Fibroblast of lung (primary cell): ENCODE measurements at regions not wholly inside any gene's neighbourhood (a gene's known extent, or its start where the extent isn't known, plus 50 kb on each side); places are given as distances from the start of the nearest gene placed in this dataset.

Experiments
- DNase-seq, 2 donors: peaks; one replicate each; pipeline versions ENCODE4 v3.0.0 to v3.0.0-alpha.2; 2010; ENCODE audit warnings: low read depth in 2 of 2
- H2AFZ ChIP-seq: 2 replicates; pipeline ENCODE4 v1.5.1; 2012; ENCODE audit warnings: low read length, control low read depth, inconsistent platforms
- H3K27ac ChIP-seq: 2 replicates; pipeline ENCODE4 v1.5.1; 2011; ENCODE audit warnings: low read length, control low read depth; ENCODE audit not compliant: insufficient read depth
- H3K27me3 ChIP-seq: 2 replicates; pipeline ENCODE4 v1.5.1; 2011; ENCODE audit warnings: mild to moderate bottlenecking, low read length; ENCODE audit not compliant: control insufficient read depth, insufficient read depth
- H3K36me3 ChIP-seq: 2 replicates; pipeline ENCODE4 v1.5.1; 2011; ENCODE audit warnings: low read length; ENCODE audit not compliant: control insufficient read depth, insufficient read depth
- H3K4me1 ChIP-seq: 2 replicates; pipeline ENCODE4 v1.5.1; 2011; ENCODE audit warnings: low read length; ENCODE audit not compliant: control insufficient read depth, insufficient read depth; ENCODE audit errors: extremely low read depth
- H3K4me2 ChIP-seq: 2 replicates; pipeline ENCODE4 v1.5.1; 2011; ENCODE audit warnings: low read length, control low read depth; ENCODE audit not compliant: insufficient read depth; ENCODE audit errors: extremely low read depth
- H3K4me3 ChIP-seq, 4 experiments: fragments of 200-600 bp in 1 of 4; sonication (generic) in 1 of 4; replicated peaks in 1 of 4; 2 replicates each; pipeline ENCODE4 v1.5.1; 2011 to 2016; ENCODE audit warnings: low read length in 4 of 4, low read depth in 3 of 4, mild to moderate bottlenecking in 3 of 4, control low read depth in 2 of 4, inconsistent platforms in 1 of 4, mixed read lengths in 1 of 4; ENCODE audit not compliant: insufficient read depth in 1 of 4; ENCODE audit errors: control extremely low read depth in 1 of 4
- H3K79me2 ChIP-seq: 2 replicates; pipeline ENCODE4 v1.5.1; 2012; ENCODE audit warnings: mild to moderate bottlenecking, low read length, inconsistent platforms; ENCODE audit not compliant: control insufficient read depth, insufficient read depth
- H3K9ac ChIP-seq: 2 replicates; pipeline ENCODE4 v1.5.1; 2011; ENCODE audit warnings: mild to moderate bottlenecking, low read length, control low read depth; ENCODE audit not compliant: insufficient read depth
- H3K9me3 ChIP-seq: 2 replicates; pipeline ENCODE4 v1.5.1; 2012; ENCODE audit warnings: low read depth, low read length; ENCODE audit not compliant: control insufficient read depth, insufficient read depth
- H4K20me1 ChIP-seq: 2 replicates; pipeline ENCODE4 v1.5.1; 2011; ENCODE audit warnings: low read length; ENCODE audit not compliant: control insufficient read depth, insufficient read depth; ENCODE audit errors: extremely low read depth
- CTCF ChIP-seq, 2 donors: IDR thresholded peaks in 1 of 2; conservative IDR thresholded peaks in 1 of 2; 1 replicate in 1 of 2; 2 replicates in 1 of 2; pipeline ENCODE4 v1.5.1; 2011 to 2012; ENCODE audit warnings: low read length in 2 of 2, control low read depth in 1 of 2, inconsistent platforms in 1 of 2, low read depth in 1 of 2, mild to moderate bottlenecking in 1 of 2
- EZH2 ChIP-seq: IDR thresholded peaks from 2 replicates; pipeline ENCODE4 v1.5.1; 2012; ENCODE audit warnings: low read length, control low read depth, mild to moderate bottlenecking; ENCODE audit errors: missing control alignments

- H2AFZ ChIP-seq = no peak overlapping the region
- H3K79me2 ChIP-seq = no peaks in the 10 kb centered on the region
- H3K4me2 ChIP-seq = no peak overlapping the region
- no peak overlapping the region for H3K4me3 ChIP-seq
- no peaks in the 10 kb centered on the region for H4K20me1 ChIP-seq
- H3K9me3 ChIP-seq = no peaks in the 10 kb centered on the region
- H3K27me3 ChIP-seq = peaks cover 1% of the 10 kb centered on the region
- H3K4me1 ChIP-seq = peaks cover 5% of the 10 kb centered on the region
- H3K36me3 ChIP-seq = no peaks in the 10 kb centered on the region
- no peak overlapping the region for H3K27ac ChIP-seq
- H3K9ac ChIP-seq = no peak overlapping the region
- TF ChIP-seq CTCF (conservative IDR thresholded peaks at IDR 0.05 in 1 of 2, IDR thresholded peaks at IDR 0.05 in 1 of 2; ENCODE audit: low read depth in 1 of 2, low read length in 2 of 2) (no peak), EZH2 (no peak)
- DNase-seq = no peak
Observed at GRCh38 chr3:72120039-72120438, 335.1 kb upstream of the PROK2 start.

GRCh38 chr3:72118628-72119027, 333.7 kb upstream of the PROK2 start:
- no peak overlapping the region for H3K4me2 ChIP-seq
- no peak for DNase-seq
- no peak overlapping the region for H3K27ac ChIP-seq
- peaks cover 6% of the 10 kb centered on the region for H3K27me3 ChIP-seq
- H3K4me1 ChIP-seq = no peaks in the 10 kb centered on the region
- H3K9me3 ChIP-seq = no peaks in the 10 kb centered on the region
- no peak overlapping the region for H2AFZ ChIP-seq
- no peak overlapping the region for H3K4me3 ChIP-seq
- no peaks in the 10 kb centered on the region for H3K36me3 ChIP-seq
- H4K20me1 ChIP-seq = no peaks in the 10 kb centered on the region
- H3K9ac ChIP-seq = no peak overlapping the region
- no peaks in the 10 kb centered on the region for H3K79me2 ChIP-seq
- no peak for TF ChIP-seq CTCF (conservative IDR thresholded peaks at IDR 0.05 in 1 of 2, IDR thresholded peaks at IDR 0.05 in 1 of 2; ENCODE audit: low read depth in 1 of 2, low read length in 2 of 2)
- TF ChIP-seq EZH2 = no peak

GRCh38 chr3:72116226-72116625, 331.3 kb upstream of the PROK2 start:
- H3K36me3 ChIP-seq = no peaks in the 10 kb centered on the region
- no peak overlapping the region for H3K4me3 ChIP-seq
- no peak for DNase-seq
- H4K20me1 ChIP-seq = no peaks in the 10 kb centered on the region
- peaks cover 13% of the 10 kb centered on the region for H3K27me3 ChIP-seq
- no peak overlapping the region for H3K4me2 ChIP-seq
- no peak overlapping the region for H3K27ac ChIP-seq
- H3K9me3 ChIP-seq = no peaks in the 10 kb centered on the region
- no peak for TF ChIP-seq CTCF (conservative IDR thresholded peaks at IDR 0.05 in 1 of 2, IDR thresholded peaks at IDR 0.05 in 1 of 2; ENCODE audit: low read depth in 1 of 2, low read length in 2 of 2)
- TF ChIP-seq EZH2 = no peak
- no peak overlapping the region for H3K9ac ChIP-seq
- H2AFZ ChIP-seq = no peak overlapping the region
- no peaks in the 10 kb centered on the region for H3K79me2 ChIP-seq
- H3K4me1 ChIP-seq = no peaks in the 10 kb centered on the region
